Cardiac fibroblast (primary cell): ENCODE measurements at regions not wholly inside any gene's neighbourhood (a gene's known extent, or its start where the extent isn't known, plus 50 kb on each side); places are given as distances from the start of the nearest gene placed in this dataset.
"Not testable (repeated sequence)": the region's sequence is repeated elsewhere in the genome, so short reads cannot be mapped to it uniquely, and the experiment has no call there.

Experiments
- DNase-seq, 2 donors: peaks; one replicate each; pipeline versions ENCODE4 v3.0.0 to v3.0.0-alpha.2; 2010; ENCODE audit warnings: low read depth in 2 of 2
- H3K4me3 ChIP-seq, 2 donors: replicated peaks in 1 of 2; 1 replicate in 1 of 2; 2 replicates in 1 of 2; pipeline ENCODE4 v1.5.1; 2011; ENCODE audit warnings: low read depth in 2 of 2, low read length in 2 of 2, mild to moderate bottlenecking in 2 of 2, moderate library complexity in 1 of 2
- TF ChIP-seq, protein P1 (sequence below): IDR thresholded peaks from one replicate; pipeline ENCODE4 v1.5.1; 2011; ENCODE audit warnings: low read depth, mild to moderate bottlenecking, low read length, inconsistent platforms

DNA sequence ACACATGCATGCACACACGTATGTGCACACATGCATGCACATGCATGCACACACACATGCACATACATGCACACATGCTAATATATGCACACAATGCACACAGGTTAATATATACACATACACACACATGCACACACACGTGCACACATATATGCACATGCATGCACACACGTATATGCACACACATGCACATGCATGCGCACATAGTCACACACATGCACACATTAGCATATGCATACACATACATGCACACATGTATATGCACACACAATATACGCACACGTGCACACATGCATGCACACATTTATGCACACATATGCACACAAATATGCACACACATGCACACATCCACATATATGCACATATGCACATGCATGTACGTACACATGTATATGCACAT lies 506.8 kb downstream of the MATN1 start:
- no peak for DNase-seq
- no peak overlapping the region for H3K4me3 ChIP-seq
- TF ChIP-seq, protein P1, sequence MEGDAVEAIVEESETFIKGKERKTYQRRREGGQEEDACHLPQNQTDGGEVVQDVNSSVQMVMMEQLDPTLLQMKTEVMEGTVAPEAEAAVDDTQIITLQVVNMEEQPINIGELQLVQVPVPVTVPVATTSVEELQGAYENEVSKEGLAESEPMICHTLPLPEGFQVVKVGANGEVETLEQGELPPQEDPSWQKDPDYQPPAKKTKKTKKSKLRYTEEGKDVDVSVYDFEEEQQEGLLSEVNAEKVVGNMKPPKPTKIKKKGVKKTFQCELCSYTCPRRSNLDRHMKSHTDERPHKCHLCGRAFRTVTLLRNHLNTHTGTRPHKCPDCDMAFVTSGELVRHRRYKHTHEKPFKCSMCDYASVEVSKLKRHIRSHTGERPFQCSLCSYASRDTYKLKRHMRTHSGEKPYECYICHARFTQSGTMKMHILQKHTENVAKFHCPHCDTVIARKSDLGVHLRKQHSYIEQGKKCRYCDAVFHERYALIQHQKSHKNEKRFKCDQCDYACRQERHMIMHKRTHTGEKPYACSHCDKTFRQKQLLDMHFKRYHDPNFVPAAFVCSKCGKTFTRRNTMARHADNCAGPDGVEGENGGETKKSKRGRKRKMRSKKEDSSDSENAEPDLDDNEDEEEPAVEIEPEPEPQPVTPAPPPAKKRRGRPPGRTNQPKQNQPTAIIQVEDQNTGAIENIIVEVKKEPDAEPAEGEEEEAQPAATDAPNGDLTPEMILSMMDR = no peak

DNA sequence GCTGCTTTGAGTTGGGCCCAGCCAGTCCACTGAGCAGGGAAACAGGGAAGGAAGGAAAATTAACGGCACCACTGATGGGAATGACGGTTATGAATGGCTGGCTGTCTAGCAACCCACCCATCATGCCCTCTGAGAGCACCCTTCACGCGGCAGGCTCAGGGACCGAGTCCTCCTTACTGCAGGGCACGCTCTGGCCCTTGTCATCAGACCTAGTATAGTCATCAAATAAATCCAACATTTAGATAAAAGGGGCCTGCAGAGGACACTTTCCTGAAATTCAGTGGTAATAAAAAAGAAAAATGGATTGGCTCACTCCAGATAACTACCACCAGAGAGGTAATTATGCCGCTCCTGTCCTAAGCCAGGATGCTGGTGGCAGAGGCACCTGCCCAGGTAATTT lies 509.4 kb downstream of the MATN1 start:
- TF ChIP-seq, protein P1 = no peak
- no peak for DNase-seq
- no peak overlapping the region for H3K4me3 ChIP-seq

DNA sequence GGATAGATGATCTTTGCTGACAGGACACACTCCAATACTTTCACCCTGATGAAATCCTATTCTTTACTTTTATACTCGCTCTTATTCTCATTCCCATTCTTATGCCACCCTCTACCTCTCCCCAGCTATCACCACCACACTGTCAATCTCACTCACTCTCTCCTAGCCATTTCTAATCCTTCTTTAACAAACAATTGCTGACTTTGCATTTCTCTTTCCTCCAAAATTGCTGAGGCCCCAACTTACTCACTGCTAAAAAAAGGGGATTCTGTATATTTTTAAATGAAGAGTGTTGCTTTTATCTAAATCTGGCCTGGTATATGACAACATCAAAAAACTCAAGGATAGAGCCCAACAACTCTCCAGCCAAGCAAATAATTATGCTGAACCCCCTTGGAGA lies 515.4 kb downstream of the MATN1 start:
- DNase-seq, H3K4me3 ChIP-seq: not testable (repeated sequence)

DNA sequence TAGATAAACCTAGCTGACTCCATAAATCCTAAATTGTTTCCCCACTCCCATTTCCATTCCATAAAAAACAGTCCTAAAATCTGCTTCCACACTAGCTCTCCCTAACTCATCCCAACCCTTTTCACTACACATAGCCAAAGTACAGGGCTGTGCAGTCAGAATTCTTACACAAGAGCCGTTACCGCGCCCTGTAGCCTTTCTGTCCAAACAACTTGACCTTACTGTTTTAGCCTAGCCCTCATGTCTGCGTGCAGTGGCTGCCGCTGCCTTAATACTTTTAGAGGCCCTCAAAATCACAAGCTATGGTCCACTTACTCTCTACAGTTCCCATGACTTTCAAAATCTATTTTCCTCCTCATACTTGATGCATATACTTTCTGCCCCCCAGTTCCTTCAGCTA lies 516.8 kb downstream of the MATN1 start:
- H3K4me3 ChIP-seq, DNase-seq: not testable (repeated sequence)

DNA sequence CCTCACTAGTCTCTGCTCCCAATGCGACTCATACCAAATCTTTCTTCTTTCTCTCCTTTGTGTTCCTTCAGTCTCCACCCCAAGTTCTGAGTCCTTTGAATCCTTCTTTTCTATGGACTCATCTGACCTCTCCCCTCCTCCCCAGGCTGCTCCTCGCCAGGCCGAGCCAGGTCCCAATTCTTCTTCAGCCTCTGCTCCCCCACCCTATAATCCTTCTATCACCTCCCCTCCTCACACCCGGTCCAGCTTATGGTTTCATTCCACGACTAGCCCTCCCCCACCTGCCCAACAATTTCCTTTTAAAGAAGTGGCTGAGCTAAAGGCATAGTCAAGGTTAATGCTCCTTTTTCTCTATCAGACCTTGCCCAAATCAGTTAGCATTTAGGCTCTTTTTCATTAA lies 518.5 kb downstream of the MATN1 start:
- not testable (repeated sequence) for DNase-seq, H3K4me3 ChIP-seq

DNA sequence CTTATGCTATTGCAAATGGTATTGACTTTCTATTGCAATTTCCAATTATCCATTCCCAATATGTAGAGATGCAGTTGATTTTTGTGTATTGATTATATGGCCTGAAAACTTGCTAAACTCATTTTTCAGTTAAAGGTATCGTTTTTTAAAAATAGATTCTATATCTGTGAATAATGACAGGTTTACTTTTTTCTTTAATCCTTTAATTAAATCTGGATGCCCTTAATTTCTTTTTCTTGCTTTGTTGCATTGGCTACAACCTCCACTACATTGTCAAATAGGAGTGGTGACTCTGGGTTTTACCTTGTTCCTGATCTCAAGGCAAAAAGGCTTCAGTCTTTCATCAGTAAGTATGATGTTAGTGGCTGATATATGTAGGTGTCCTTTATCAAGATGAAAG lies 522.4 kb downstream of the MATN1 start:
- H3K4me3 ChIP-seq = no peak overlapping the region
- no peak for DNase-seq
- TF ChIP-seq, protein P1 = no peak

DNA sequence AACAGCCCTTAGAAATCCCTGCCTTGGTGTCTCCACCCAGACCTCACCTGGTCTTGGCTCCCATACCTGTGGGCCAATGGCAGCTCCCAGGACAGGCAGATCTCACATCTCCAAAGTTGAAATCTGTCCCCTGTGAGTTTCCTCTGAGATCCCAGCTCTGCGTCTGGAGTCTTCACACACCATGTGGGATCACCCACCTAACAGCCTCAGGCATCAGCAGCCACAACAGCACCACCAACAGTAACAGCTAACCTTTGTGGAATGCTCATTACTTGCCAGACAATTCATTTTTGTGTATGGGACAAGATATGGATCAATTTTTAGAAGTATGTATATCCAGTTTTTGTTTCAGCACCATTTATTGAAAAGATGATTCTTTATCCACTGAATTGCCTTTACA lies 523.2 kb downstream of the MATN1 start:
- H3K4me3 ChIP-seq = no peak overlapping the region
- TF ChIP-seq, protein P1 = no peak
- DNase-seq = no peak

DNA sequence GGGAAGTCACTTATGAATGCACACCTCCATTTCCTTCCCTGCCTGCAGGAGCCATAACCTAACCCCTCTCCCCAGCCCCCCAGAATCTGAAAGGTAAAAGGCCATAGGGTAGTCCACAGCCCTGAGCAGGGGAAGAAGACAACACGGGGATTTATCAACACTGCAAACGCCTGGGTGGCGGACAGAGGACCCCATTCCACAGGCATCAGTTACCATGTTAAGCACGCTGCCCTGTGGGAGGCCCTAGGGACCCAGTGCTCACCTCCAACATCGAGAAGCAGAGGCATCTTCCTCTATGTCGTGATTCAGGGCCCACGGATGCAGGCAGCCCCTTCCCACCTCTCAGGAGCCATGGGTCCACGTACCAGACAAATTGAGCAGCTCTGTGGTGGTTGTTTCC lies 523.8 kb downstream of the MATN1 start:
- DNase-seq = no peak
- TF ChIP-seq, protein P1 = no peak

More for the DNA sequence above, 523.8 kb downstream of the MATN1 start:
- no peak overlapping the region for H3K4me3 ChIP-seq
